SK-N-SH (cell line): ENCODE measurements at regions not wholly inside any gene's neighbourhood (a gene's known extent, or its start where the extent isn't known, plus 50 kb on each side); places are given as distances from the start of the nearest gene placed in this dataset.

ENCODE experiments used
- CTCF ChIA-PET: fragments of 300-600, 350-600 bp; formaldehyde crosslinking; extraction: SDS; loops from one replicate; lab custom pipeline; 2021; lab: Yijun Ruan, JAX
- POLR2A ChIA-PET: fragments of 350-600 bp; sonication (Branson Sonifier 250); formaldehyde crosslinking; extraction: SDS; loops from one replicate; lab custom pipeline; 2020; ENCODE audit warnings: antibody characterized with exemption, inconsistent platforms; lab: Yijun Ruan, JAX
- DNase-seq: peaks from one replicate; pipeline ENCODE4 v3.0.0; 2012
- H2AFZ ChIP-seq: fragments of 200-600 bp; sonication (generic); 2 replicates; pipeline ENCODE4 v1.8.1; 2016; ENCODE audit warnings: antibody characterized with exemption, mild to moderate bottlenecking, low read depth
- H3F3A ChIP-seq: fragments of 200-600 bp; sonication (generic); replicated peaks from 2 replicates; pipeline ENCODE3; 2016; ENCODE audit warnings: antibody characterized with exemption, mild to moderate bottlenecking; ENCODE audit not compliant: insufficient read depth
- H3K27ac ChIP-seq, 2 experiments: fragments of 200-500 bp in 1 of 2; fragments of 200-600 bp in 1 of 2; sonication (Bioruptor generic) in 1 of 2; sonication (generic), shearing (Covaris generic) in 1 of 2; 2 replicates each; pipeline versions ENCODE4 v1.5.1 to v1.6.1; 2014 to 2016; ENCODE audit warnings: low read depth in 2 of 2, inconsistent platforms in 1 of 2, low read length in 1 of 2, mild to moderate bottlenecking in 1 of 2, mixed read lengths in 1 of 2
- H3K27me3 ChIP-seq: fragments of 200-600 bp; sonication (generic), shearing (Covaris generic); 2 replicates; pipeline ENCODE4 v1.6.1; 2016; ENCODE audit warnings: mixed run types; ENCODE audit not compliant: insufficient read depth
- H3K36me3 ChIP-seq, 2 experiments: fragments of 200-500 bp in 1 of 2; fragments of 200-600 bp in 1 of 2; sonication (Bioruptor generic) in 1 of 2; sonication (generic) in 1 of 2; replicated peaks in 1 of 2; 2 replicates each; pipeline versions ENCODE3 to v1.5.1; 2014 to 2016; ENCODE audit warnings: low read length in 1 of 2, mild to moderate bottlenecking in 1 of 2; ENCODE audit not compliant: insufficient read depth in 2 of 2, control insufficient read depth in 1 of 2
- H3K4me1 ChIP-seq, 2 experiments: fragments of 200-500 bp in 1 of 2; fragments of 200-600 bp in 1 of 2; sonication (Bioruptor generic) in 1 of 2; sonication (generic), shearing (Covaris generic) in 1 of 2; 2 replicates each; pipeline versions ENCODE4 v1.5.1 to v1.6.1; 2014 to 2016; ENCODE audit warnings: low read depth in 1 of 2, low read length in 1 of 2, mixed run types in 1 of 2; ENCODE audit not compliant: insufficient read depth in 2 of 2, control insufficient read depth in 1 of 2
- H3K4me2 ChIP-seq: fragments of 200-600 bp; sonication (generic), shearing (Covaris generic); 2 replicates; pipeline ENCODE4 v1.6.1; 2017; ENCODE audit warnings: mixed run types
- H3K4me3 ChIP-seq, 2 experiments: fragments of 200-500 bp in 1 of 2; fragments of 200-600 bp in 1 of 2; sonication (Bioruptor generic) in 1 of 2; sonication (generic), shearing (Covaris generic) in 1 of 2; 2 replicates each; pipeline versions ENCODE4 v1.5.1 to v1.8.1; 2014 to 2016; ENCODE audit warnings: low read depth in 2 of 2, inconsistent platforms in 1 of 2, low read length in 1 of 2, mild to moderate bottlenecking in 1 of 2, mixed read lengths in 1 of 2, moderate library complexity in 1 of 2
- H3K79me2 ChIP-seq: fragments of 200-600 bp; sonication (generic); 2 replicates; pipeline ENCODE4 v1.8.1; 2017; ENCODE audit warnings: mild to moderate bottlenecking; ENCODE audit not compliant: insufficient read depth
- H3K9ac ChIP-seq: fragments of 200-600 bp; sonication (generic); 2 replicates; pipeline ENCODE4 v1.6.1; 2017; ENCODE audit warnings: mixed run types
- H3K9me2 ChIP-seq: fragments of 200-600 bp; sonication (generic); 2 replicates; pipeline ENCODE4 v1.6.1; 2017; ENCODE audit warnings: mixed run types
- H3K9me3 ChIP-seq: fragments of 200-600 bp; sonication (generic); 2 replicates; pipeline ENCODE4 v1.6.1; 2017; ENCODE audit warnings: mixed run types, mild to moderate bottlenecking, moderate library complexity
- H4K20me1 ChIP-seq: fragments of 200-600 bp; sonication (generic); 2 replicates; pipeline ENCODE4 v1.6.1; 2017; ENCODE audit warnings: mild to moderate bottlenecking, mixed run types; ENCODE audit not compliant: insufficient read depth
- CHD2 ChIP-seq: fragments of 150-350 bp; IDR thresholded peaks from 2 replicates; pipeline ENCODE4 v1.6.1; 2018; ENCODE audit warnings: low read length; ENCODE audit not compliant: partially characterized antibody
- CTCF ChIP-seq: fragments of 200-600 bp; sonication (generic); IDR thresholded peaks from 2 replicates; pipeline ENCODE4 v1.6.1; 2017; ENCODE audit warnings: antibody characterized with exemption, mild to moderate bottlenecking, moderate library complexity
- ELF1 ChIP-seq: IDR thresholded peaks from 2 replicates; pipeline ENCODE4 v1.4.0; 2012
- EP300 ChIP-seq, 2 experiments: IDR thresholded peaks; 2 replicates each; pipeline versions ENCODE4 v1.4.0 to v1.6.1; 2012; ENCODE audit warnings: borderline replicate concordance in 1 of 2, low read depth in 1 of 2, low read length in 1 of 2
- EZH2phosphoT487 ChIP-seq: fragments of 200-600 bp; sonication (generic); IDR thresholded peaks from 2 replicates; pipeline ENCODE4 v1.6.1; 2017; ENCODE audit warnings: low read depth, mixed run types, mild to moderate bottlenecking, antibody characterized with exemption, moderate library complexity, borderline replicate concordance
- FOSL2 ChIP-seq: IDR thresholded peaks from 2 replicates; pipeline ENCODE4 v1.4.0; 2012; ENCODE audit warnings: low read depth, mild to moderate bottlenecking, moderate library complexity, borderline replicate concordance
- FOXJ3 ChIP-seq: sonication (generic); formaldehyde crosslinking; IDR thresholded peaks from 2 replicates; pipeline ENCODE4 v1.5.1; 2020; ENCODE audit warnings: mild to moderate bottlenecking, missing genetic modification reagents
- FOXM1 ChIP-seq: IDR thresholded peaks from 2 replicates; pipeline ENCODE4 v1.4.0; 2012; ENCODE audit warnings: low read depth, mild to moderate bottlenecking
- GATA2 ChIP-seq: sonication (generic); formaldehyde crosslinking; IDR thresholded peaks from 2 replicates; pipeline ENCODE4 v1.5.0; 2020; ENCODE audit warnings: mild to moderate bottlenecking, missing genetic modification reagents
- IRF3 ChIP-seq: fragments of 150-350 bp; IDR thresholded peaks from 2 replicates; pipeline ENCODE4 v1.6.1; 2016; ENCODE audit warnings: mild to moderate bottlenecking, low read depth, low read length
- JUND ChIP-seq: IDR thresholded peaks from 2 replicates; pipeline ENCODE4 v1.4.0; 2012
- MAX ChIP-seq: IDR thresholded peaks from 2 replicates; pipeline ENCODE4 v1.4.0; 2012; ENCODE audit warnings: low read depth
- MEF2A ChIP-seq: IDR thresholded peaks from 2 replicates; pipeline ENCODE4 v1.4.0; 2012; ENCODE audit warnings: low read depth, borderline replicate concordance
- MXI1 ChIP-seq: IDR thresholded peaks from 2 replicates; pipeline ENCODE4 v1.6.1; 2012; ENCODE audit warnings: mild to moderate bottlenecking, low read depth, low read length, improper control_type of control experiment
- NFIC ChIP-seq: IDR thresholded peaks from 2 replicates; pipeline ENCODE4 v1.4.0; 2012; ENCODE audit warnings: borderline replicate concordance
- NRF1 ChIP-seq: IDR thresholded peaks from 2 replicates; pipeline ENCODE4 v1.6.1; 2012; ENCODE audit warnings: low read depth, mild to moderate bottlenecking, low read length
- PBX3 ChIP-seq: IDR thresholded peaks from 2 replicates; pipeline ENCODE4; 2012
- POLR2AphosphoS5 ChIP-seq: IDR thresholded peaks from 2 replicates; pipeline ENCODE4 v1.6.1; 2012; ENCODE audit warnings: low read depth, low read length
- RAD21 ChIP-seq: IDR thresholded peaks from 2 replicates; pipeline ENCODE4 v1.6.1; 2012; ENCODE audit warnings: mild to moderate bottlenecking, low read length
- RCOR1 ChIP-seq: fragments of 150-350 bp; IDR thresholded peaks from 2 replicates; pipeline ENCODE4 v1.6.1; 2017; ENCODE audit warnings: antibody characterized with exemption, low read length
- RFX5 ChIP-seq: IDR thresholded peaks from 2 replicates; pipeline ENCODE4 v1.6.1; 2012; ENCODE audit warnings: mild to moderate bottlenecking, improper control_type of control experiment, low read length
- RXRA ChIP-seq: IDR thresholded peaks from 2 replicates; pipeline ENCODE4 v1.4.0; 2012; ENCODE audit warnings: low read depth, mild to moderate bottlenecking, borderline replicate concordance
- SIN3A ChIP-seq: IDR thresholded peaks from 2 replicates; pipeline ENCODE4 v1.6.1; 2012; ENCODE audit warnings: low read depth, mild to moderate bottlenecking, low read length, moderate library complexity, borderline replicate concordance
- TAF1 ChIP-seq: IDR thresholded peaks from 2 replicates; pipeline ENCODE4 v1.6.1; 2012; ENCODE audit warnings: low read depth, mild to moderate bottlenecking, low read length, moderate library complexity, borderline replicate concordance
- TCF12 ChIP-seq: IDR thresholded peaks from 2 replicates; pipeline ENCODE4 v1.4.0; 2012
- TEAD4 ChIP-seq: IDR thresholded peaks from 2 replicates; pipeline ENCODE4 v1.4.0; 2012; ENCODE audit warnings: mild to moderate bottlenecking, borderline replicate concordance; ENCODE audit not compliant: insufficient read depth
- USF2 ChIP-seq: fragments of 150-350 bp; IDR thresholded peaks from 2 replicates; pipeline ENCODE4 v1.6.1; 2017; ENCODE audit warnings: antibody characterized with exemption, low read length, low read depth, borderline replicate concordance
- YY1 ChIP-seq: IDR thresholded peaks from 2 replicates; pipeline ENCODE4 v1.4.0; 2012; ENCODE audit warnings: low read depth, mild to moderate bottlenecking
- ZBTB33 ChIP-seq: IDR thresholded peaks from 2 replicates; pipeline ENCODE4 v1.4.0; 2012; ENCODE audit warnings: low read depth, borderline replicate concordance
- WGBS: methylation state at CpG from one replicate; pipeline ENCODE4 v1.1.6; 2017; ENCODE audit warnings: low lambda C conversion rate; 5-methylcytosine and 5-hydroxymethylcytosine counted together

- H3K9ac ChIP-seq = no peak overlapping the region
- no peaks in the 10 kb centered on the region for H4K20me1 ChIP-seq
- 52% methylated on average over 2 of the region's 2 CpGs for WGBS
- no peaks in the 10 kb centered on the region for H3K9me2 ChIP-seq
- no peak overlapping the region for H3K4me3 ChIP-seq
- peaks cover 7% of the 10 kb centered on the region for H3F3A ChIP-seq
- ChIA-PET CTCF (interaction anchor here (0.7 to 2.0 kb wide), 3 partner anchors 11 to 289 kb away, joined by 3 to 23 read pairs (median 3); no protein-coding TSS in a partner anchor), POLR2A (no interaction called here)
- DNase-seq = no peak
- no peak overlapping the region for H2AFZ ChIP-seq
- H3K36me3 ChIP-seq = no peaks in the 10 kb centered on the region
- no peaks in the 10 kb centered on the region for H3K27me3 ChIP-seq
- peak overlapping the region; percentile 10; the same call in 1 of the 2 replicates for H3K4me2 ChIP-seq
- no peaks in the 10 kb centered on the region for H3K79me2 ChIP-seq
- peaks cover 8 to 15% of the 10 kb centered on the region in 2 experiments; a peak in 3 of 4 replicates for H3K4me1 ChIP-seq
- H3K9me3 ChIP-seq = no peaks in the 10 kb centered on the region
- H3K27ac ChIP-seq = peak overlapping the region; percentile 45 to 64
- peak; percentile 73 for TF ChIP-seq TCF12
- peak; percentile 71 for TF ChIP-seq PBX3
- no peak for TF ChIP-seq ELF1
- TF ChIP-seq GATA2 (CRISPR knock-in tag) = peak; percentile 25; the same call in 1 of the 2 replicates
- no peak for TF ChIP-seq IRF3
- TF ChIP-seq MAX = no peak
- no peak for TF ChIP-seq RFX5
- no peak for TF ChIP-seq RXRA
- TF ChIP-seq FOXM1 = no peak
- no peak for TF ChIP-seq MEF2A
- TF ChIP-seq USF2 = no peak
- TF ChIP-seq CHD2 = no peak
- TF ChIP-seq ZBTB33 = no peak
- TF ChIP-seq NRF1 = no peak
- 0 out of 2 replicates have a peak, but pooled peaks have one; percentile 6 for TF ChIP-seq FOSL2
- no peak for TF ChIP-seq SIN3A
- no peak for TF ChIP-seq MXI1
- no peak for TF ChIP-seq YY1
- TF ChIP-seq TAF1 = no peak
- no peak for TF ChIP-seq CTCF
- no peak for TF ChIP-seq EZH2phosphoT487
- TF ChIP-seq POLR2AphosphoS5 = no peak
- peak; percentile 38; the same call in 1 of the 2 replicates for TF ChIP-seq TEAD4
- TF ChIP-seq EP300 (IDR thresholded peaks at IDR 0.05; ENCODE audit: borderline replicate concordance in 1 of 2, low read depth in 1 of 2, low read length in 1 of 2) = 0 out of 4 replicates have a peak, but pooled peaks of 1 of the 2 experiments have one; percentile 52
- TF ChIP-seq RCOR1 = no peak
- peak; percentile 30 for TF ChIP-seq JUND
- no peak for TF ChIP-seq FOXJ3
- TF ChIP-seq NFIC = peak; percentile 50; the same call in 1 of the 2 replicates
- TF ChIP-seq RAD21 = no peak
Observed at GRCh38 chr1:99469550-99469971, 176.4 kb upstream of the PALMD start.
